GM12878 (cell line): ENCODE measurements at regions not wholly inside any gene's neighbourhood (a gene's known extent, or its start where the extent isn't known, plus 50 kb on each side); places are given as distances from the start of the nearest gene placed in this dataset.

Experiments used
- ATAC-seq: fragments of 200-7000 bp; cut with Tn5 transposase; 3 replicates; pipeline ENCODE4 v1.9.1; 2020; ENCODE audit warnings: mild to moderate bottlenecking, moderate library complexity
- BruUV-seq: library from RNA; stranded (reverse); fragments of 400-500 nt; replicated peaks from 2 replicates; lab custom pipeline; 2021; lab: Mats Ljungman, UMichigan
- CTCF ChIA-PET: fragments of 300-600 bp; sonication (Branson Sonifier 250); formaldehyde crosslinking; extraction: SDS; loops from one replicate; lab custom pipeline; 2021; ENCODE audit warnings: inconsistent platforms; lab: Yijun Ruan, JAX
- POLR2A ChIA-PET: fragments of 350-600 bp; formaldehyde crosslinking; extraction: SDS; loops from one replicate; lab custom pipeline; 2021; ENCODE audit warnings: inconsistent platforms; lab: Charles Lee
- RAD21 ChIA-PET: fragments of 300-600 bp; sonication (Branson Sonifier 250); formaldehyde crosslinking; loops from one replicate; lab custom pipeline; 2023; ENCODE audit warnings: antibody characterized with exemption; ENCODE audit not compliant: unreplicated experiment; lab: Charles Lee
- SMC1A ChIA-PET: fragments of 300-600 bp; sonication (Branson Sonifier 250); formaldehyde crosslinking; loops from one replicate; lab custom pipeline; 2023; ENCODE audit not compliant: unreplicated experiment, uncharacterized antibody; lab: Charles Lee
- DNase-seq: peaks from one replicate; pipeline ENCODE4 v3.0.0-alpha.2; 2011; ENCODE audit warnings: low read depth, low spot score
- FAIRE-seq: peaks from 3 replicates; lab custom pipeline; 2011; peaks lifted over from hg19 to GRCh38; lab: Jason Lieb, UNC
- H2AFZ ChIP-seq: 2 replicates; pipeline ENCODE4 v1.6.0; 2011; ENCODE audit warnings: low read depth, low read length, control low read depth; ENCODE audit not compliant: control insufficient read depth
- H3K27ac ChIP-seq: 2 replicates; pipeline ENCODE4 v1.5.1; 2011; ENCODE audit warnings: control low read depth; ENCODE audit not compliant: control insufficient read depth, insufficient read depth
- H3K27me3 ChIP-seq, 2 experiments: replicated peaks in 1 of 2; 2 replicates each; pipeline versions ENCODE4 v1.6.0 to v1.6.1; 2011; ENCODE audit warnings: low read length in 1 of 2; ENCODE audit not compliant: control insufficient read depth in 2 of 2, insufficient read depth in 2 of 2
- H3K36me3 ChIP-seq, 2 experiments: 2 replicates each; pipeline ENCODE4 v1.5.1; 2011; ENCODE audit warnings: low read length in 1 of 2; ENCODE audit not compliant: control insufficient read depth in 2 of 2, insufficient read depth in 2 of 2
- H3K4me1 ChIP-seq: 2 replicates; pipeline ENCODE4 v1.6.1; 2011; ENCODE audit warnings: mild to moderate bottlenecking, low read length, moderate library complexity, mixed read lengths; ENCODE audit not compliant: control insufficient read depth, insufficient read depth
- H3K4me2 ChIP-seq: 2 replicates; pipeline ENCODE4 v1.6.0; 2011; ENCODE audit warnings: control low read depth; ENCODE audit not compliant: control insufficient read depth, insufficient read depth
- H3K4me3 ChIP-seq: fragments of 200-600 bp; sonication (generic); 2 replicates; pipeline ENCODE4 v1.5.1; 2016
- H3K79me2 ChIP-seq: 2 replicates; pipeline ENCODE4 v1.6.0; 2011; ENCODE audit warnings: low read length; ENCODE audit not compliant: control insufficient read depth, insufficient read depth
- H3K9ac ChIP-seq: 2 replicates; pipeline ENCODE4 v1.8.0; 2011; ENCODE audit warnings: low read length, control low read depth, mixed read lengths; ENCODE audit not compliant: control insufficient read depth, insufficient read depth
- H3K9me3 ChIP-seq: replicated peaks from 3 replicates; pipeline ENCODE4 v1.5.1; 2011; ENCODE audit warnings: mild to moderate bottlenecking, low read length; ENCODE audit not compliant: control insufficient read depth, insufficient read depth
- H4K20me1 ChIP-seq: 2 replicates; pipeline ENCODE4 v1.6.0; 2011; ENCODE audit not compliant: control insufficient read depth, insufficient read depth
- IKZF2 ChIP-seq, 2 experiments: fragments of 450-650 bp; IDR thresholded peaks; 2 replicates each; pipeline ENCODE4 v1.6.1; 2017; ENCODE audit warnings: mild to moderate bottlenecking in 2 of 2, moderate library complexity in 2 of 2
- MEF2B ChIP-seq: fragments of 450-650 bp; IDR thresholded peaks from 2 replicates; pipeline ENCODE4 v1.6.1; 2018; ENCODE audit warnings: mild to moderate bottlenecking, moderate library complexity; ENCODE audit not compliant: partially characterized antibody, poor library complexity, severe bottlenecking
- MTA2 ChIP-seq: fragments of 450-650 bp; IDR thresholded peaks from 2 replicates; pipeline ENCODE4 v1.6.1; 2016; ENCODE audit warnings: low read depth, mild to moderate bottlenecking, moderate library complexity
- MXI1 ChIP-seq: fragments of 150-350 bp; IDR thresholded peaks from 2 replicates; pipeline ENCODE4 v1.6.1; 2011; ENCODE audit warnings: low read depth, mild to moderate bottlenecking, inconsistent platforms, low read length, improper control_type of control experiment
- RB1 ChIP-seq: fragments of 450-650 bp; formaldehyde crosslinking; IDR thresholded peaks from 2 replicates; pipeline ENCODE4 v1.6.1; 2017; ENCODE audit warnings: mild to moderate bottlenecking, borderline replicate concordance
- SRF ChIP-seq, 2 experiments: IDR thresholded peaks; 2 replicates each; pipeline ENCODE4 v1.6.1; 2011; ENCODE audit warnings: low read depth in 2 of 2, low read length in 2 of 2, mild to moderate bottlenecking in 1 of 2, moderate library complexity in 1 of 2
- SUPT20H ChIP-seq: IDR thresholded peaks from 2 replicates; pipeline ENCODE4 v1.6.1; 2011; ENCODE audit warnings: low read depth, mild to moderate bottlenecking, low read length, moderate library complexity, borderline replicate concordance; ENCODE audit not compliant: control insufficient read depth
- ZNF207 ChIP-seq: fragments of 450-650 bp; IDR thresholded peaks from 2 replicates; pipeline ENCODE4 v1.6.1; 2014; ENCODE audit warnings: antibody characterized with exemption, mild to moderate bottlenecking, borderline replicate concordance
- WGBS: methylation state at CpG from one replicate; pipeline ENCODE4 v1.1.6; 2016; ENCODE audit warnings: low lambda C conversion rate; ENCODE audit not compliant: insufficient replicate concordance, insufficient coverage; ENCODE audit errors: missing lambda C conversion rate; 5-methylcytosine and 5-hydroxymethylcytosine counted together
- in situ Hi-C: fragments of 300-500 bp; cut with MboI; formaldehyde crosslinking; loops from 9 replicates; pipeline ENCODE4 v1.14.3; 2018; ENCODE audit warnings: mixed read lengths
- intact Hi-C: fragments of 100-400 bp; cut with micrococcal nuclease; formaldehyde crosslinking; loops from one replicate; pipeline ENCODE4 v1.14.2; 2022; ENCODE audit not compliant: unreplicated experiment
- TF ChIP-seq, protein P1 (sequence below): fragments of 450-650 bp; IDR thresholded peaks from 2 replicates; pipeline ENCODE4 v1.6.1; 2017; ENCODE audit warnings: low read depth, mild to moderate bottlenecking, moderate library complexity
- TF ChIP-seq, protein P2 (sequence below): IDR thresholded peaks from 2 replicates; pipeline ENCODE4 v1.6.1; 2012; ENCODE audit warnings: low read depth, low read length, improper control_type of control experiment

DNA sequence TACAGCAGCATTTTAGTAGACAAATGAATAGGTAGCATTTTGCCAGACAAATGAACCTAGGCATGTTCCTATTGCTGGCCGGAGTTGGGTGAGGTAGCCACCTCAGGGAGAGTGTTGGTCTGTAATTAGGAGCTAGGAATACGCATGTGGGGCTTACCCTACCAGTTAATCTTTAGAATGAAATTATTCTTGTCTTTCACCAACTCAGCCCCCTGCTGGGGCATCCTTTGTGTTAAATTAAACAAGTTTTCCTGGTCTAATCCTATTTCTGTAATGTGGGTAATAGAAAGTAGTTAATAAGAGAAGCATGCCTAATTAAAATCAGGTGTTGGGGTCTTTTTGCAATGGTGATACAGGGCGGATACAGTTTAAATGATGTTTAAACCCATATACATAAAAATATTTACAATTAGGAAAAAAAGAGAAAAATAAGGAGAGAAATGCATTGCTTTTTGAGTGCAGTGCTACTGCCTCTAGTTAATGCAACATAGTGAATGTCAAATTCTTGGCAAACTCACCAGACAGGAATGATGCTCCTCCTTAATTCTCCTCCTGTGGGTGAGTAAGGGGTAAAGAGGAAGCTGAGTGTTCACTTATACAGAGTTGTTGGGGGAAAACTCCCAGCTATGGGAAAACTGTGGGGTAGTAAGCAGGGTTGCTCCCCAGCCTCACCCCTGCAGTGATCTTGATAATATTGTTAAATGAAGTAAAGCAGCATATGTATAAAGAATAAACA, 276.4 kb upstream of the EDNRB start:
- no peaks in the 10 kb centered on the region for H3K27me3 ChIP-seq
- H3K27ac ChIP-seq: no peak overlapping the region
- DNase-seq: no peak
- H4K20me1 ChIP-seq: no peaks in the 10 kb centered on the region
- no peaks in the 10 kb centered on the region for H3K4me1 ChIP-seq
- no peak overlapping the region for H3K9ac ChIP-seq
- CTCF ChIA-PET: interaction anchor here (1.0 to 2.5 kb wide), 2 partner anchors 9 to 46 kb away, joined by 3 to 9 read pairs; no protein-coding TSS in a partner anchor
- RAD21 ChIA-PET: interaction anchor here (0.7 to 2.3 kb wide), 5 partner anchors 46 to 803 kb away, joined by 3 to 14 read pairs (median 4); no protein-coding TSS in a partner anchor
- no peak overlapping the region for H2AFZ ChIP-seq
- POLR2A ChIA-PET: interaction anchor here (3.2 kb wide), 1 partner anchor 8 kb away, joined by 16 read pairs; no protein-coding TSS in a partner anchor
- ATAC-seq: peak; percentile 20
- no peak overlapping the region for H3K4me2 ChIP-seq
- no peaks in the 10 kb centered on the region; the same call in 2 of the 3 replicates for H3K9me3 ChIP-seq
- SMC1A ChIA-PET: interaction anchor here (0.6 to 11.9 kb wide), 3 partner anchors 7 to 799 kb away, joined by 3 to 106 read pairs (median 3); no protein-coding TSS in a partner anchor
- no peaks in the 10 kb centered on the region for H3K79me2 ChIP-seq
- H3K4me3 ChIP-seq: no peak overlapping the region
- no peaks in the 10 kb centered on the region for H3K36me3 ChIP-seq
- no peak for FAIRE-seq
- whole genome bisulfite sequencing: 58% methylated on average over 3 of the region's 3 CpGs
- no TSS peak for BruUV-seq
- intact Hi-C loops (no loop called here), in situ Hi-C loops (no loop called here)
- TF ChIP-seq MTA2 (peak; percentile 58; the same call in 1 of the 2 replicates), MXI1 (no peak), ZNF207 (no peak), SUPT20H (no peak), IKZF2 (IDR thresholded peaks at IDR 0.05) (peak in 1 of 2 experiments; percentile 9; a peak in 2 of 4 replicates), MEF2B (no peak), RB1 (no peak), SRF (IDR thresholded peaks at IDR 0.05; ENCODE audit: low read depth in 2 of 2, low read length in 2 of 2) (no peak)
- TF ChIP-seq, protein P1, sequence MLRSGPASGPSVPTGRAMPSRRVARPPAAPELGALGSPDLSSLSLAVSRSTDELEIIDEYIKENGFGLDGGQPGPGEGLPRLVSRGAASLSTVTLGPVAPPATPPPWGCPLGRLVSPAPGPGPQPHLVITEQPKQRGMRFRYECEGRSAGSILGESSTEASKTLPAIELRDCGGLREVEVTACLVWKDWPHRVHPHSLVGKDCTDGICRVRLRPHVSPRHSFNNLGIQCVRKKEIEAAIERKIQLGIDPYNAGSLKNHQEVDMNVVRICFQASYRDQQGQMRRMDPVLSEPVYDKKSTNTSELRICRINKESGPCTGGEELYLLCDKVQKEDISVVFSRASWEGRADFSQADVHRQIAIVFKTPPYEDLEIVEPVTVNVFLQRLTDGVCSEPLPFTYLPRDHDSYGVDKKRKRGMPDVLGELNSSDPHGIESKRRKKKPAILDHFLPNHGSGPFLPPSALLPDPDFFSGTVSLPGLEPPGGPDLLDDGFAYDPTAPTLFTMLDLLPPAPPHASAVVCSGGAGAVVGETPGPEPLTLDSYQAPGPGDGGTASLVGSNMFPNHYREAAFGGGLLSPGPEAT: 0 out of 2 replicates have a peak, but pooled peaks have one; percentile 20
- TF ChIP-seq, protein P2, sequence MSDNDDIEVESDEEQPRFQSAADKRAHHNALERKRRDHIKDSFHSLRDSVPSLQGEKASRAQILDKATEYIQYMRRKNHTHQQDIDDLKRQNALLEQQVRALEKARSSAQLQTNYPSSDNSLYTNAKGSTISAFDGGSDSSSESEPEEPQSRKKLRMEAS: no peak
